Mesenteric fat pad (tissue), 1 donor: ENCODE measurements at regions not wholly inside any gene's neighbourhood (a gene's known extent, or its start where the extent isn't known, plus 50 kb on each side); places are given as distances from the start of the nearest gene placed in this dataset. TPM values are rescaled to one million over a fixed set of nuclear protein-coding genes. Genes with fewer than 3 reads are reported as not detected.

Experiments used
- DNase-seq: peaks from one replicate; pipeline ENCODE4 v3.0.0-alpha.2; 2020; ENCODE audit warnings: low spot score
- microRNA-seq: library from miRNA; unstranded; fragments of <30 nt; microRNA quantifications from one replicate; pipeline ENCODE4 v1.2.0, GENCODE V29; 2020; ENCODE audit warnings: borderline number of aligned reads
- donor health status: DM: yes; HTN: yes; CAD: no.

DNA sequence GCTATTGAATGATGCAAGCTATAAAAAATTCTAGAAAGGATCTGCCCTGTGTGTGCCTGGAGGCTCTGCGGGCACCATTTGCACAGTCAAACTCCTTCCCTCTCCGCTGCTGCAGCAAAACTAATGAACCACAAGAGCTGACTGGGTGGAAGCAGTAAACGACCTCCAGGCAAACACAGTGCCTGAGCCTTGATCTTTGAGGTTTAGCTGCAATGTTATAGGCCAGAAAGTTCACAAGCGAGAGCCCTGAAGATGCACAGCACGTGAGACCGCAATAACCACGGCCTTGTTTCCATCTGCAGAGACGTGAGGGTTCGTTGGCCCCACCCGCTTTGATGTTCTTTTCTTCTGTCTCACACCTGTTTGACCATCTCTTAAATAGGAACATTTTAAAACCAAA is 69.2 kb upstream of the S1PR3 start:
- no peak for DNase-seq

- no peak for DNase-seq
These were observed 68.2 kb upstream of the S1PR3 start for GRCh38 chr9:88923092-88923491.

- DNase-seq = no peak
These were observed 67.5 kb upstream of the S1PR3 start for GRCh38 chr9:88923653-88924288.

- DNase-seq = no peak
These were observed 65.8 kb upstream of the S1PR3 start for GRCh38 chr9:88925481-88925880.

DNA sequence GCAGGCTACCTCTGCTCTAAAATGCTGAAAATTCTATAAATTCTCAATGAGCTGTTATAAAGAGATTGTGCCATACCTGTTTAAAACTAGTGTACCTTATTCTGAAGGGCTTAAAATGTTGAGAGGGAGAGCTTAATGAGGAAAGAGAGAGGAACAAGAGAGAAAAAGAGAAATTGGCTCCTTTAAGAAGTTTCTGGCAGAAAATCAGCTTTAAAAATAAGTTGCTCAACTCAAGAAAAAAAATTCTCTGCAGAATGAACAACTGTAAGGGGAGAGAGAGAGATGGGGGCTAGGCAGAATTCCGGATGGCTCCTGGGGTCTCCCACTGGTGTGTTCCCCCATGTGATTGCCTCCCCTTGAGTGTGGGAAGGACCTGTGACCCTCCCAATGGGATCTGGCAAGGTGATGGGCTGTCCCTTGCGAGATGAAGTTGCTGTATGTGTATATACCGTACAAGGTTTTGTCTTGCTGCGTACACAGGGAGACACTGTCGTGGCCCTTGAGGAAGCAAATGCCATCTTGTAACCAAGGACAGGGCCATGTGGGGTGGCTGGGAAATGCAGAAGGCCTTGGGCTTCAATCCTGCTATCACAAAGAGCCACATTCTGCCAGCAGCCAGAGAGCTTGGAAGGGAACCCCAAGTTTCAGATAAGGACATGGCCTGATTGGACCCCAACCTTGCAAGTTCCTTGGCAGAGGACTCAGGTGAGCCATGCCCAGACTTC is 64.3 kb upstream of the S1PR3 start:
- DNase-seq = no peak

DNA sequence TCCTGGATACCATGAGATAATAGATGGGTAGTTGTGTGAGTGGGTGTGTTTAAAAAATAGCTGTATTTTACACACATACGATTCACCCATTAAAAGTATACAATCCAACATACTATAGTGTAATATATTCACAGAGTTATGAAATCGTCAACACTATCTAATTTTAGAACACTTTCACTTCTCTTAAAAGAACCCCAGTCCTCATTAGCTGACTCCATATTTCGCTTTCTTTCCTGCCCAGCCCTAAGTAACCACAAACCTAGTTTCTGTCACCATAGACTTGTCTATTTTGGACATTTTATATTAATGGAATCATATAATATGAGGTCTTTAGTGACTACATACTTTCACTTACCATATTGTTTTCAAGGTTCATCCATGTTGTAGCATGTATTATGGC is 63.8 kb upstream of the S1PR3 start:
- no peak for DNase-seq

GRCh38 chr9:88930716-88931115 is 60.6 kb upstream of the S1PR3 start:
- DNase-seq = no peak

DNA sequence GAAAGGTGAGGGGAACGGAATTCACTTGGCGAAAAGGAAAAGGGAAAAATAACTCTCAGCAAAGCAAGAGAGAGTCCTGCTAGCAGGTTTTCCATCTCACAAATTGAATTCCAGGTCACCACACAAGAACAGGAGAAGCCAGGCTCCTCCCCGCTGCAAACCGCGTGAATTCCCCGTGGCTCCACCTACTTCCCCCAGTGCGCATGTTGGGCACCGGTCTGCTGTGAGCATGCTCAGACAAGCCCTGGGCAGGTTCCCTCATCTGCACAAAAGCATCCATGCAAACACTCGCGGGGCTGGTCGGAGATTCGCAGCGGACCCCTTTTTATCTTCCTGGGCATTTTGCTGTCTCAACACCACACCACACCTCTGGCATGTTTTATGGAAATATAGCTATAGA is 58.5 kb upstream of the S1PR3 start:
- DNase-seq = no peak

DNA sequence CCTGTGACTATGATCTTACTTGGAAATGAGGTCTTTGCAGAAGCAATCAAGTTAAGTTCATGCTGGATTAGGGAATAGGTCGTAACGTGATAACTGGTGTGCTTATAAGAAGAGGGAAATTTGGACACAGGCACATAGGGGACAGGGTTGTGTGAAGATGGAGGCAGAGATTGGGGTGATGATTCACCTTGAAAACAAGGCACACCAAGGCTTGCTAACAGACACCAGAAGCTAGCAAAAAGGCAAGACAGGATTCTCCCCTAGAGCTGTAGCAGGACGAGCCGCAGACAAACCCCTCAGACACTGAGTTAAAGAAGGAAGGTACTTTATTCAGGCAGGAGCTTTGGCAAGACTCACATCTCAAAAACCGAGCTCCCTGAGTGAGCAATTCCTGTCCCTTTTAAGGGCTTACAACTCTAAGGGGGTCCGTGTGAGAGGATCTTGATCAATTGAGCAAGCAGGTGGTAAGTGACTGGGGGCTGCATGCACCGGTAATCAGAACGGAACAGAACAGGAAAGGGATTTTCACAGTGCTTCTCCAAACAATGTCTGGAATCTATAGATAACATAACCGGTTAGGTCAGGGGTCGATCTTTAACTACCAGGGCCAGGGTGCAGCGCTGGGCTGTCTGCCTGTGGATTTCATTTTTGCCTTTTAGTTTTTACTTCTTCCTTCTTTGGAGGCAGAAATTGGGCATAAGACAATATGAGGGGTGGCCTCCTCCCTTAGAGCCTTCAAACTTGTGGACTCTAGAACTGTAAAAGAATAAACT is 57.5 kb upstream of the S1PR3 start:
- DNase-seq = no peak

GRCh38 chr9:88934876-88935535 is 56.3 kb upstream of the S1PR3 start:
- DNase-seq = no peak

DNA sequence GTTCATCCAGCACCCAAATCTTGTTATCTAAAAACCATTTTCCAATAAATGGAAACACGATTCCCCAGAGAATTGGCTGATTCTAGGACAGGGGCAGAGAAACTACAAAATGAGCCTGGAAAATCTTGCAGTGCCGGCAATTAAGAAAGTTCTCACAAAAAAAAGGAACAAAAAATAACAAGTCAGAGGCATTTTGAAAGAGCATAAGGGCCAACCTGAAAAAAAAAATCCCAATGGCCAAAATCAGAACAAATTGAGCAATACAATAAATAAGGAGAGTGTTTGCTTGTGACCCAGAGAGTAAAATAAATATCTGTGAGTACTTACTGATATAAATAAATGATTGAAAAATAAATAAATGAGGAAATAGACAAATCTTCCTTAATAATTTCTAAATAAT is 55.1 kb upstream of the S1PR3 start:
- DNase-seq = no peak

- DNase-seq = no peak
These were observed 54.6 kb upstream of the S1PR3 start for GRCh38 chr9:88936668-88937067.

- no peak for DNase-seq
These were observed 54.0 kb upstream of the S1PR3 start for GRCh38 chr9:88937248-88937647.

GRCh38 chr9:88938189-88938588 is 53.1 kb upstream of the S1PR3 start:
- no peak for DNase-seq

Small RNA genes lying in the stretch of these regions (microRNA-seq; reads per million reads assigned to microRNA genes)
- not detected for gene MIR4289
